ENCODE measurements at regions not wholly inside any gene's neighbourhood (a gene's known extent, or its start where the extent isn't known, plus 50 kb on each side); places are given as distances from the start of the nearest gene placed in this dataset.

DNA sequence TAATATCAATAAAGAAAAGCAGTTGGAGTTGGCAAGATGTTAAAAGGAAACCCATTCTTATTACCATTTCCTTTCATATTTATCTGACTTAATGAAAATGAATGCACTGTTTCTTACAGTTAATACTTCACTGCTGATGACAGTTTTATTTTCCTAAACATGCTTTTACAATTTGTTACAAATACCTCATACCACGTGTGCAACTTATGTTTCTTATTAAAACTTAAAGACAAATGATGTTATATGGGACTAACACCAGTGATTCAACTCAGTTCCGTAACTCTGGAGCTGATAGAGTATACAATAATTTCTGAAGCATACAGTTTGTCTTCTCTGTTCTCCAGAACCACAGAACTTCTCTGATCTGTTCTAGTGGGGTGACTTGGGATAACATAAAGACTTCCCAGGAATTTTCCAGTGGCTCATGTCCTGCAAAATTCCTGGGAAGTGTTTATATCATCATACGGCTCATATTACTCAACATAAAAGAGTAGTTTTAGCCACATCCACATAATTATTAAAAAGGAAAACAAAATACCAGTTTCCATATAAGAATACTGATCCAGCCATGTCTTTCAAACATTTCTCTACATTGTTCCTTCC is 1259.0 kb upstream of the C9orf72 start:
- Mint-ChIP-seq H3K4me1 (ENCODE audit: low read depth, unreplicated experiment) (no peaks in the 10 kb centered on the region), H3K9me3 (ENCODE audit: unreplicated experiment) (no peaks in the 10 kb centered on the region), H3K27ac (ENCODE audit: unreplicated experiment) (no peak overlapping the region), H3K36me3 (ENCODE audit: insufficient read depth, unreplicated experiment) (no peaks in the 10 kb centered on the region), H3K4me3 (ENCODE audit: unreplicated experiment) (no peak overlapping the region), H3K27me3 (ENCODE audit: insufficient read depth, unreplicated experiment) (peaks cover 2% of the 10 kb centered on the region)
- intact Hi-C loops (cut with micrococcal nuclease; ENCODE audit: unreplicated experiment) = no loop called here
- no peaks in the 10 kb centered on the region for H3K9me3 ChIP-seq
- no peaks in the 10 kb centered on the region for H3K36me3 ChIP-seq (ENCODE audit: control insufficient read depth, insufficient read depth, low read length)
- CTCF ChIA-PET = no interaction called here
- H3K27me3 ChIP-seq (replicated peaks; ENCODE audit: control insufficient read depth, insufficient read depth, low read length) = no peaks in the 10 kb centered on the region
- TF ChIP-seq CTCF (IDR thresholded peaks at IDR 0.05; ENCODE audit: insufficient read depth in 1 of 2, low read depth in 1 of 2, low read length in 1 of 2, severe bottlenecking in 1 of 2, unreplicated experiment in 1 of 2) = no peak
- no TSS peak for BruUV-seq (replicated peaks)
- POLR2A ChIA-PET = no interaction called here
- H3K4me3 ChIP-seq (ENCODE audit: low read depth, low read length) = no peak overlapping the region
- no peak for DNase-seq
- no peaks in the 10 kb centered on the region for H3K4me1 ChIP-seq

DNA sequence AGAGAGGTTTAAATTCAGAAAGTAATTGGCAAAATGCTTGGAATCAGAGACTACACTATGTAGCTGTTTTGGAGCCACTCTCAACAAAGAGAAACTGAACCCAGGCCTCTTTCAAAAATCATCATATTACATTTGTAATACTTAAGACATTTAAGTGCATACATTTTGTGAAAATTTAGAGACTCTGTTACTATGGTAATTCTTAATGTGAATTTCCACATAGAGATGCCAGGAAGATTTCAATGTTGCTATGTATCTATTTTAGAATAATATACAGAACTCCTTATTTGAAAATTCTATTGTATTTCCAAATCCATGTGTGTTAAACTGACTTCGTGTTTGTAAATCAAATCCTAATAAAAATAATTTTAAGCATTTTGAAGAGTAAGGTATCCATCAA is 1260.9 kb upstream of the C9orf72 start:
- no peaks in the 10 kb centered on the region for H3K36me3 ChIP-seq (ENCODE audit: control insufficient read depth, insufficient read depth, low read length)
- POLR2A ChIA-PET = no interaction called here
- no TSS peak for BruUV-seq (replicated peaks)
- no peaks in the 10 kb centered on the region for H3K4me1 ChIP-seq
- CTCF ChIA-PET = no interaction called here
- Mint-ChIP-seq H3K36me3 (ENCODE audit: insufficient read depth, unreplicated experiment) (no peaks in the 10 kb centered on the region), H3K4me3 (ENCODE audit: unreplicated experiment) (no peak overlapping the region), H3K4me1 (ENCODE audit: low read depth, unreplicated experiment) (no peaks in the 10 kb centered on the region), H3K27ac (ENCODE audit: unreplicated experiment) (no peak overlapping the region), H3K27me3 (ENCODE audit: insufficient read depth, unreplicated experiment) (peaks cover 2% of the 10 kb centered on the region), H3K9me3 (ENCODE audit: unreplicated experiment) (peaks cover 8% of the 10 kb centered on the region)
- no peaks in the 10 kb centered on the region for H3K9me3 ChIP-seq
- intact Hi-C loops (cut with micrococcal nuclease; ENCODE audit: unreplicated experiment) = no loop called here
- no peak for DNase-seq
- no peak for TF ChIP-seq CTCF (IDR thresholded peaks at IDR 0.05; ENCODE audit: insufficient read depth in 1 of 2, low read depth in 1 of 2, low read length in 1 of 2, severe bottlenecking in 1 of 2, unreplicated experiment in 1 of 2)
- no peaks in the 10 kb centered on the region for H3K27me3 ChIP-seq (replicated peaks; ENCODE audit: control insufficient read depth, insufficient read depth, low read length)
- H3K4me3 ChIP-seq (ENCODE audit: low read depth, low read length) = no peak overlapping the region

DNA sequence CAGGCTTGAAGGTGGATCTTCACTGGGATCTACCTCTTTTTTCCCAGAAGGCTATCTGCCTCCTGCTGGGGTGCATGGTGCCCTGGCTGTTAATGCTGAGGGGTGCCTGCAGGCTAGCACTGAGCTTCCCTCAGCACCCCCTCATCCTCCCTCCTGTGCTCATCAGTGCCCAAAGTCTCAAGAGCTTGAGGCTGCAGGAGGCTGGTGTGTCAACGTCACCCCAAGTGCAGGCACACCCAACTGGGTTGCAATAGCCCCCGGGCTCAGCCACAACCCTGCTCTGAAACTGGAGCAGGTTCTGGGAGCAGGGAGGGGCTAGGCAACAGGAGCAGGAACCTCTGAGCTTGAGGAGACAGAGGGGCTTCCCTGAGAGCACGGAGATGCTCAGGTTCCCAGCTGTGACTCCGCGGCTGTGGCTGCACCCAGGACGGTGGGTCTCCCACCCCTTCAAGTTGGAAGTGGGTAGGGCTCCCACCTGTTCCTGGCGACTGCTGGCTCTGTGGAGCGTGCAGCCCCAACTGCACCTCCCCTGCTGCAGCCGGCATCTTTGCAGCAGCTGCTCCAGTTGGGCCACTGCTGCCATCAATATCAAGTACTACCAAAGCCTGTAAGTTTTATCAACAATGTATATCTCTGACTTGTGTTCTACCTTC is 1266.6 kb upstream of the C9orf72 start:
- no peak overlapping the region for H3K27ac Mint-ChIP-seq (ENCODE audit: unreplicated experiment)
- TF ChIP-seq CTCF (IDR thresholded peaks at IDR 0.05; ENCODE audit: insufficient read depth in 1 of 2, low read depth in 1 of 2, low read length in 1 of 2, severe bottlenecking in 1 of 2, unreplicated experiment in 1 of 2) = no peak
- Histone ChIP-seq H3K36me3 (ENCODE audit: control insufficient read depth, insufficient read depth, low read length) (no peaks in the 10 kb centered on the region), H3K4me1 (no peaks in the 10 kb centered on the region), H3K4me3 (ENCODE audit: low read depth, low read length) (no peak overlapping the region), H3K27me3 (replicated peaks; ENCODE audit: control insufficient read depth, insufficient read depth, low read length) (no peaks in the 10 kb centered on the region), H3K9me3 (no peaks in the 10 kb centered on the region)
- H3K36me3 Mint-ChIP-seq (ENCODE audit: insufficient read depth, unreplicated experiment) = no peaks in the 10 kb centered on the region
- POLR2A ChIA-PET = no interaction called here
- no peak overlapping the region for H3K4me3 Mint-ChIP-seq (ENCODE audit: unreplicated experiment)
- no peak for DNase-seq
- intact Hi-C loops (cut with micrococcal nuclease; ENCODE audit: unreplicated experiment) = no loop called here
- no peaks in the 10 kb centered on the region for H3K4me1 Mint-ChIP-seq (ENCODE audit: low read depth, unreplicated experiment)
- no TSS peak for BruUV-seq (replicated peaks)
- CTCF ChIA-PET = no interaction called here
- peaks cover 5% of the 10 kb centered on the region for H3K27me3 Mint-ChIP-seq (ENCODE audit: insufficient read depth, unreplicated experiment)
- peaks cover 8% of the 10 kb centered on the region for H3K9me3 Mint-ChIP-seq (ENCODE audit: unreplicated experiment)
